Gastroesophageal sphincter (tissue), 3 donors: ENCODE measurements at regions not wholly inside any gene's neighbourhood (a gene's known extent, or its start where the extent isn't known, plus 50 kb on each side); places are given as distances from the start of the nearest gene placed in this dataset.

Experiments
- EP300 ChIP-seq: sonication (generic); formaldehyde crosslinking; IDR thresholded peaks from one replicate; pipeline ENCODE4 v1.6.1; 2017; ENCODE audit warnings: antibody characterized with exemption, mild to moderate bottlenecking
- POLR2A ChIP-seq, 2 donors: fragments of 450-650 bp; IDR thresholded peaks; one replicate each; pipeline ENCODE4 v1.6.1; 2017; ENCODE audit warnings: antibody characterized with exemption in 2 of 2, mild to moderate bottlenecking in 2 of 2, moderate library complexity in 1 of 2
- POLR2AphosphoS5 ChIP-seq: sonication (generic); formaldehyde crosslinking; IDR thresholded peaks from one replicate; pipeline ENCODE4 v1.6.1; 2017; ENCODE audit warnings: antibody characterized with exemption
- TF ChIP-seq, protein P1 (sequence below), 4 experiments: fragments of 200-600 bp in 2 of 4; fragments of 450-650 bp in 2 of 4; sonication (generic) in 1 of 4; IDR thresholded peaks; one replicate each; pipeline ENCODE4 v1.5.1; 2017 to 2019; ENCODE audit warnings: antibody characterized with exemption in 4 of 4, mild to moderate bottlenecking in 2 of 4, moderate library complexity in 2 of 4

- TF ChIP-seq, protein P1, sequence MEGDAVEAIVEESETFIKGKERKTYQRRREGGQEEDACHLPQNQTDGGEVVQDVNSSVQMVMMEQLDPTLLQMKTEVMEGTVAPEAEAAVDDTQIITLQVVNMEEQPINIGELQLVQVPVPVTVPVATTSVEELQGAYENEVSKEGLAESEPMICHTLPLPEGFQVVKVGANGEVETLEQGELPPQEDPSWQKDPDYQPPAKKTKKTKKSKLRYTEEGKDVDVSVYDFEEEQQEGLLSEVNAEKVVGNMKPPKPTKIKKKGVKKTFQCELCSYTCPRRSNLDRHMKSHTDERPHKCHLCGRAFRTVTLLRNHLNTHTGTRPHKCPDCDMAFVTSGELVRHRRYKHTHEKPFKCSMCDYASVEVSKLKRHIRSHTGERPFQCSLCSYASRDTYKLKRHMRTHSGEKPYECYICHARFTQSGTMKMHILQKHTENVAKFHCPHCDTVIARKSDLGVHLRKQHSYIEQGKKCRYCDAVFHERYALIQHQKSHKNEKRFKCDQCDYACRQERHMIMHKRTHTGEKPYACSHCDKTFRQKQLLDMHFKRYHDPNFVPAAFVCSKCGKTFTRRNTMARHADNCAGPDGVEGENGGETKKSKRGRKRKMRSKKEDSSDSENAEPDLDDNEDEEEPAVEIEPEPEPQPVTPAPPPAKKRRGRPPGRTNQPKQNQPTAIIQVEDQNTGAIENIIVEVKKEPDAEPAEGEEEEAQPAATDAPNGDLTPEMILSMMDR (IDR thresholded peaks at IDR 0.05) = no peak
- TF ChIP-seq EP300 (no peak), POLR2AphosphoS5 (no peak), POLR2A (IDR thresholded peaks at IDR 0.05) (no peak)
Observed at GRCh38 chr12:107523775-107524535, 161.6 kb upstream of the PWP1 start.
